ENCODE measurements at regions not wholly inside any gene's neighbourhood (a gene's known extent, or its start where the extent isn't known, plus 50 kb on each side); places are given as distances from the start of the nearest gene placed in this dataset.
"Not testable (repeated sequence)": the region's sequence is repeated elsewhere in the genome, so short reads cannot be mapped to it uniquely, and the experiment has no call there.

DNA sequence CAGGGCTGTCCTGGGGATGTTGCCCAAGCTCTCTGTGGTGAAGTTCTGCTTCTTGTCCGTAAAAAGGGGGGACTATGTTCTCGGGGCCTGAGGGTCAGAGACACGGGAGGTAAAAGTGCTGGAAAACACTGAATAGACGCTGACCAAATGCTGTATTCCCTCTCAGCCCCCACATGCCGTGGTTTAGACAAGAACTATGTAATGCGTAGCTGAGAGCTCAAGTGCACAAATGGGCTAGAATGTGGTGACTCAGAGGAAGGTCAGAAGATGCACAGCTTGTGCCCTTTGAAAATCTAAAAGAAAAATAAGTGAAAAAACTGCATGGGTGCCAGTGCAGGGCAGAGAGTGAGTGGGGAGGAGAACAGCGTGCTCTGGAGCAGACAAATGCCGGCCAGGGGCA is 80.3 kb upstream of the MAP4K4 start:
- Mint-ChIP-seq H3K27ac (no peak overlapping the region), H3K36me3 (peaks cover 0 to 7% of the 10 kb centered on the region in 2 donors), H3K9me3 (peaks cover 0 to under 1% of the 10 kb centered on the region in 2 donors)
- ATAC-seq (no peak), DNase-seq (ENCODE audit: low spot score in 2 of 2) (no peak)

DNA sequence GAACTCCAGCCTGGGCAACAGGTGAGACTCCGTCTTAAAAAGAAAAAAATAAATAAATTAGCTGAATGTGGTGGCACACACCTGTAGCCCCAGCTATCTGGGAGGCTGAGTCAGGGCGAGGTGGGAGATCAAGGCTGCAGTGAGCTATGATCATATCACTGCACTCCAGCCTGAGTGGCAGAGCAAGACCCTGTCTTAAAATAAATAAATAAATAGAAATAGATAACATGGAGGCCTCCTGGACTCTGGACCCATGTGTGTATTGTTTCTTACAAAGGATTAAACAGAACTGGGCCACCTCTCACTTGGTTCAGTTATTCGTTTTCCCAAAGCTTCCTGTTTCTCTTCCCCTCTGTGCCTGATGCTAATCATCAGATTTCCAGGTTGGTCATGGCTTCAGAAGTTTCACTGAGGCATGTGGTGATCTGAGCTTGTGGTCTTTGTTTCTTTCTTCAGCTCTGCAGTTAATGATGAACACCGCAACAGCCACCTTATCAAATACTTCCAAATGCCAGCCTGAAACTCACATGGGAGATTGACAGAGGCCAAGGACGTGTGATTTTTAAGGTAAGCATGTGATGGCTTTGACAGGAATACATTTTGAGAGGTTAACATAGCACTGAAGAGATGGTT is 83.3 kb upstream of the MAP4K4 start:
- ATAC-seq, result no peak
- Mint-ChIP-seq H3K9me3 (peaks cover 0 to 4% of the 10 kb centered on the region in 2 donors), H3K36me3 (no peaks in the 10 kb centered on the region), H3K27ac (no peak overlapping the region)
- DNase-seq (ENCODE audit: low spot score in 2 of 2), result no peak

DNA sequence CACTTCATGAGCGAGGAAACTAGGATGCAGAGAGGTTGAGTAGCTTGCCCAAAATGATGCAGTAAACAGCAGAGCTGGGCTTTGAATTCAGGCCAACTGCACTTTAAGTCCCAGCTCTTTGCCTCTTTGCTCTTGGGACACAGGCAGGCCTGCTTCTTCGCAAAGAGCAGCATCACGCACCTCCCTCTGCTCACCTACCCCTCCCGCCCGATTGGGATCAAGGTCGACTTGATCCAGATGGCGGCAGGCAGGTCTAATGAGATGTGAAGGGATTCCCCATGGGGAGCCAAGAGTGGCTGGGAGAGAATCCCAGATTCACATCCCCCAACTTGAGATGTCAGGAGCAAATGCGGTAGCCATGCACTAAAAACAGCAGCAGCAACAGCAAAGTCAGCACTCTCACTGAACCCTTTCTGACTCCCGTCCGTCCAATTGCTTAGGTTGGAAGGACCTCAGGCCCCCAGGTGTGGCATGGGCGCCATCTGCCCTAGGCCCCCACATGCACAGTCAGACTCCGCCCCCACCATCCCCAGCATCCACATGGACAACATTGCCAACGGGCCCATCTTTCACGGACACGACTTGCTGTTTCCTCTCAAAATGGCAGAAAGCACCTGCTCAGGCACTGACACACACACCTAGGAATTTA is 84.3 kb upstream of the MAP4K4 start:
- Mint-ChIP-seq H3K27ac (no peak overlapping the region), H3K9me3 (peaks cover 0 to 4% of the 10 kb centered on the region in 2 donors), H3K36me3 (peaks cover 6 to 9% of the 10 kb centered on the region in 2 donors)
- ATAC-seq, result no peak
- no peak for DNase-seq (ENCODE audit: low spot score in 2 of 2)

DNA sequence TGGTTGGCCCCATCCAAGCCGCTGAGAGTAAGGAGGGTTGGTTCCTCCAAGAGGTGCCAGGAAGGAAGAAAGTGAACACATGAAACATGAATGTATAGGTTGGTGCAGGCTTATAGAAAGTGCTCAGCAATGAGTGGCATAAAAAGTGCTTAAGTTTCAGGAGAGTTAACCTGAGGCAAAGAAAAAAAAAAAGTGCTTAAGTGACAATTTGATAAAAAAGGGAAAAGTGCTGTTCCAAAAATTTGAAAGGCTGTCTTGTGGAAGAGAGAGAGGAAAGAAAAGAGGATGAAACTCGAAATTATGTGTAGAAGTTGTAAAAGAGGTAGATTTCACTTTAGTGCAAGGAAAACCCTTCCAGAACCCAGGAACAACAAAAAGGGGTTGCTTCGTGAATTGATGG is 85.5 kb upstream of the MAP4K4 start:
- Mint-ChIP-seq H3K9me3 (peaks cover 0 to 4% of the 10 kb centered on the region in 2 donors), H3K36me3 (peaks cover 6 to 11% of the 10 kb centered on the region in 2 donors), H3K27ac (no peak overlapping the region)
- ATAC-seq (no peak), DNase-seq (ENCODE audit: low spot score in 2 of 2) (no peak)

DNA sequence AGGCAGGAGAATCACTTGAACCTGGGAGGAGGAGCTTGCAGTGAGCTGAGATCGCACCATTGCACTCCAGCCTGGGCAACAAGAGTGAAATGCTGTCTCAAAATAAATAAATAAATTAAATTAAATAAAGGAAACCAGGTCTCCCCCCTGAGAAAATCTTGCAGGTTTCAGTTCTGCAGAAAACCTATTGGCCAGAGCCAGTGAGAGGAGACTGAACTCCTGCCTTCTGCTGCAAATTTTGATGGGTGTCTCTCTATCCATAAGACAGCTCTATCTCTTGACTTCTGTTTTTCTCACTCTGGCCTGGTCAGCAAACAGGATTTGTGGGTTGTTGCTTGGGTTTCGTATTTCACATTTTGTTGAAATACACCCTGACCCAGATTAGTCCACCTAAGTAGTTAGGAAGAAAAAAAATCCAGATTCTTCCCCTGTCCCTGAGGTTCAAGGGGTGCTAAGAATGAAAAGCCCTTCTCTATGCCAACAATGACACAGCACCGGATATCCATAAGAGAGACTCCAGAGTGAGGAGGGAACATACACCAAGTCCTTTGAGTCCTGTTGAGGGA is 86.7 kb upstream of the MAP4K4 start:
- H3K9me3 Mint-ChIP-seq, result peaks cover 0 to 4% of the 10 kb centered on the region in 2 donors
- DNase-seq (ENCODE audit: low spot score in 2 of 2), result no peak
- no peak for ATAC-seq
- H3K27ac Mint-ChIP-seq, result no peak overlapping the region
- H3K36me3 Mint-ChIP-seq, result peaks cover 6 to 11% of the 10 kb centered on the region in 2 donors

DNA sequence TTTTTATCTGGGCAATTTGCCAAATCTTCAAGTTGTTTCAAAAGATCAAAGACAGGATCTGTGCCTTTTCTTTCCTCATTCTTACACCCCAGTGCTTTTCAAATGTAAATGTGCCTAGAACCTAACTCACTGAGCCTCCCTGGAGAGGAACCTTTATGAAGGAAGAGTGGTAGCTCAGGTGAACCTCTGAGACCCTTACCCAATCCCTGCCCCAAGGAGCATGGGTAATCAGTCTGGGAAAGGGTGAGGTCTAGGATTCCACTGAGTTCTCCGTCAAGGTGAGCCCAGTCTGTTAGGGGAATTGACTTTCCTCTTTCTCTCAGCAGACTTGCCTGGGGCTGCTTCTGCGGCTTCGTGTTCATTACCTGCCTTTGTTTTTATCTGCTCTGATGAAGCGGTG is 88.1 kb upstream of the MAP4K4 start:
- Mint-ChIP-seq H3K36me3 (peaks cover 6 to 11% of the 10 kb centered on the region in 2 donors), H3K27ac (no peak overlapping the region), H3K9me3 (peaks cover 0 to 4% of the 10 kb centered on the region in 2 donors)
- ATAC-seq (no peak), DNase-seq (ENCODE audit: low spot score in 2 of 2) (no peak)

DNA sequence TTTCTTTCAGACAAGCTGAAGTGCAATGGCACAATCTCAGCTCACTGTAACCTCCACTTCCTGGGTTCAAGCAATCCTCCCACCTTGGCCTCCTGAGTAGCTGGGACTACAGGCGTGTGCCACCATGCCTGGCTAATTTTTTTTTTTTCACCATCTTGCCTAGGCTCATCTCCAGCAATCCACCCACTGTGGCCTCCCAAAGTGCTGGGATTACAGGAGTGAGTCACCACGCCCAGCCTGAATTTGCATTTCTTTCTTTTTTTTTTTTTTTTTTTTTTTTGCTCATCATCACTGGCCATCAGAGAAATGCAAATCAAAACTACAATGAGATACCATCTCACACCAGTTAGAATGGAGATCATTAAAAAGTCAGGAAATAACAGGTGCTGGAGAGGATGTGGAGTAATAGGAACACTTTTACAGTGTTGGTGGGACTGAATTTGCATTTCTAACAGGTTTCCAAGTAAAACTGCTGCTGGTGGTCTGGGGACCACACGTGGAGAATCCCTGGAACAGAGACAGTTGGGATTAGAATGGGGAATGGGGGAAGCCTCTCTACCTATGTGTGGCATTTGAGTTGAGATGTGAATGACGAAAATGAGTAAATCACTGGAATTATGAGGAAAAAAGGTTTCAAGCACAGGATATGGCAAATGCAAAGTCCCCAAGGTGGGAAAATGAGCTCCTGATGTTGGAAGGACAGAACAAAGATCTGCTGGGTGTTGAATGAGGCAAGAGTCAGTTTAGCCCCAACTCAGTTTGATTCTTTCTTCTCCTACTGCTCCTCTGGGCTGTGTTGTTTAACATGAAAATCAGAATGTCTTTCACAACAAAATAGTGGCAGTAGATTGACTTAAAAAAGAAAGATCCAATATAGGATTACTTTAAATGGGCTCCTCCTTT is 88.8 kb upstream of the MAP4K4 start:
- no peak for ATAC-seq
- Mint-ChIP-seq H3K36me3 (peaks cover 6 to 11% of the 10 kb centered on the region in 2 donors), H3K9me3 (peaks cover 0 to 4% of the 10 kb centered on the region in 2 donors), H3K27ac (peak overlapping the region in 1 of 2 donors; percentile 9)
- no peak for DNase-seq (ENCODE audit: low spot score in 2 of 2)

DNA sequence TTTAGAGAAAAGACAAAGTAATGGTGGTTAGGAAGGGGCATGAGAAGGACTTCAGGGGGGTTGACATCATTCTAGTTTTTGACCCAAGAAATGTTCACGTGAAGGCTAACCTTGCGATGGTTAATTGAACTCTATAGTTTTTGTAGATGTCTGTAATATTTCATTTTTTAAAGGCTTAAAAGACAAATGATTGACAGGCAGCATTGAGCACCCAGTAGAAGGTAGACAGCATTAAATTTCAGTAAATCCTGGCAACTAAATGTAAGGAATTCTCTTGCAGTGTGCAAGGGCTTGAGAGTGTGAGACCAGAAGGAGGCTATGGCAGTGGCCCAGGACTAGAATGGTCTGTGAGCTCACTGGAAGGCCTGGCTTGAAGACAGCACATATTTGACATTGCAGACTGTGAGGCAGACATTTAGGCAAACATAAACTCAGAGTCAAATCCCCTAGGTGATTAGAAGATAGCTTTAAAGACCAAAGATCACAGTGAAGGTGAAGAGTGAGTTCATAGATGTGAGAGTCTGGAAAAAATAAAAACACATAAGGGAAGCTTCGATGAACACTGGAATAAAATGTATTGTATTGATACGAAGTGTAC is 100.1 kb upstream of the MAP4K4 start:
- DNase-seq (ENCODE audit: low spot score in 2 of 2), result no peak
- no peak for ATAC-seq
- Mint-ChIP-seq H3K9me3 (peaks cover 0 to 5% of the 10 kb centered on the region in 2 donors), H3K36me3 (no peaks in the 10 kb centered on the region), H3K27ac (no peak overlapping the region)

DNA sequence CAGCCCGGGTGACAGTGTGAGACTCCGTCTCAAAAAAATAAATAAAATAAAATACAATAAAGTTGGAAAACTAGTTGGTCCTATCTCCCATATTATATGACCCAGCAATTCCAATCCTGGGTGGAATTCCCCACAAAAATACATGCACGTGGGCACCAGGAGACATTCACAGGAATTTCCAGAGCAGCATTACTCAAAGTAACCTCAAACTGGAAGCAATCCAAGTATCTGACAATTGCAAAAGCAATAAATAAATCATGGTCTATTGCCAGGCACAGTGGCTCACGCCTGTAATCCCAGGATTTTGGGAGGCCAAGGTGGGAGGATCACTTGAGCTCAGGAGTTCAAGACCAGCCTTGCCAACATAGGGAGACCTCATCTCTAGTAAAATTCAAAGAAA is 101.2 kb upstream of the MAP4K4 start:
- ATAC-seq (no peak), DNase-seq (ENCODE audit: low spot score in 2 of 2) (no peak)
- Mint-ChIP-seq H3K9me3 (peaks cover 0 to 5% of the 10 kb centered on the region in 2 donors), H3K36me3 (no peaks in the 10 kb centered on the region), H3K27ac (no peak overlapping the region)

DNA sequence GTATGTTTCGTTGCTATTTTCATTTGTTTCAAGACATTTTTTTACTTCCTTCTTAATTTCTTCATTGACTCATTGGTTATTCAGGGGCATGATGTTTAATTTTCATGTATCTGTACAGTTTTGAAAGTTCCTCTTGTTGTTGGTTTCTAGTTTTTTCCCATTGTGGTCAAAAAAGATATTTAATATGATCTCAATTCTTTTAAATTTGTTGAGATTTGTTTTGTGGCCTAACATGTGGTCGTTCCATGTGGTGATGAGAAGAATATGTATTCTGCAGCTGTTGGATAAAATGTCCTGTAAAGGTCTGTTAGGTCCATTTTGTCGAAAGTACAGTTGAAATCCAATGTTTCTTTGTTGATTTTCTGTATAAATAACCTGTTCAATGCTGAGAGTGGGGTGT is 110.3 kb upstream of the MAP4K4 start:
- no peak for ATAC-seq
- Mint-ChIP-seq H3K27ac (no peak overlapping the region), H3K9me3 (peaks cover 13 to 18% of the 10 kb centered on the region in 2 donors), H3K36me3 (peaks cover 9 to 16% of the 10 kb centered on the region in 2 donors)
- DNase-seq (ENCODE audit: low spot score in 2 of 2), result no peak

DNA sequence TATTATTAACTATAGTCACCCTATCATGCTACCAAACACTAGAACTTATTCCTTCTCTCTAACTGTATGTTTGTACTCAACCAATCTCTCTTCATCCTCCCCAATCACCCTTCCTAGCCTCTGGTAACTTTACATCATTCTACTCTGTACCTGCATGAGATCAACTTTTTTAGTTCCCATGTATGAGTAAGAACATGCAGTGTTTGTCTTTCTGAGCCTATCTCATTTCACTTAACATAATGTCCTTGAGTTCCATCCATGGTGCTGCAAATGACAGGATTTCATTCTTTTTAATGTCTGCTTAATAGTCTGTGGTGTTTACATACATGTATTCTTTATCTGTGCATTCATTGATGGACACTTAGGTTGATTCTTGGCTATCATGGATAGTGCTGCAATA is 108.9 kb upstream of the RFX8 start:
- no peak overlapping the region for H3K27ac Mint-ChIP-seq
- peaks cover 9 to 20% of the 10 kb centered on the region in 2 donors for H3K9me3 Mint-ChIP-seq
- no peak for ATAC-seq
- DNase-seq (ENCODE audit: low spot score in 2 of 2), result no peak
- H3K36me3 Mint-ChIP-seq, result peaks cover 4 to 13% of the 10 kb centered on the region in 2 donors

DNA sequence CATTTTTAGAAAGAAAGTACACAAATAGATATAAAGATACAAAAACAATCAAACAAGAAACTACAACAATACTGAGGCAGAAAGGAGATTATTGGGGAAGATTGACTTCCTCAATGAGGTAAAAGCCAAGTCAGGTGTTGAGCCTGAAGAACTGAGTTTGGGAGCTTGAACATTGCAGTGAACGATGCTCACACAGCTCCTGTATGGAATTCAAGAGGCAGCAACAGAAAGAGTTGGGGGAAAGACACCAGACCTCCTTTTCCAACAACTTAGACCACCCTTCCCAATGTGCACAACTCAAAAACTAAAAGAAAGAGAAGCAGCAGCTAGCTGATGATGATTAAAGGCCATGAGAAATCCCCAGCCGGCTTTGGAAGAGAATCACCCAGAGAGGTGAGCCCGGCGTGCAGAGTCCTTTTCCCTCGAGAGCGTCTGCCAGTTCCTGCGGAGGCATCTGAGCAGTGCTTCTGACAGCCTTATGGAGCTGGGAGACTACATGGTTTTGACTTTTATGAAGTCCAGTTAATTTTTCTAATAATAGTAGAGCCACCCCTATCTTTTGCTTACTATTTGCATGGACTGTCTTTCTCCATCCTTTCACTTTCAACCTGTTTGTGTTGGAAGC is 106.9 kb upstream of the RFX8 start:
- ATAC-seq, result no peak
- H3K27ac Mint-ChIP-seq, result no peak overlapping the region

DNA sequence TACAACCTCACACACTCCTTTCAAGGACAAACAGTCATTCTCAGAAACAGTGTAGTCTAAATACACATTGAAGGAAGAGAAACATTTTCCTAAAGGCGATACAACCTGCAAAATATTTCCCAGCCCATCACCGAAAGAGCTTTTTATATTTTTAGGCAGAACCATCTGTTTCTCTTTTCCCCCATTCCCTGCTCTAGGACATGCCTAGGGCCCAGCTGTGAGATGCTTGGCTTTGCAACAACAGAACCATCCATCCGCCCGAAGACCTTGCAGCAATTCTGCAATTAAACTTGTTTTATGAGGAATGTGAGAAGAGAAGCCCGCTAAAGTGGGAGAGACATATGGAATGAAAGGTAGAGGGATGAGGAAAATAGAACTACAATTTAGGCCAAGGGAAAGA is 105.6 kb upstream of the RFX8 start:
- peaks cover 7 to 16% of the 10 kb centered on the region in 2 donors for H3K9me3 Mint-ChIP-seq
- ATAC-seq, result no peak
- H3K27ac Mint-ChIP-seq, result no peak overlapping the region
- H3K36me3 Mint-ChIP-seq, result peaks cover 0 to 6% of the 10 kb centered on the region in 2 donors
- DNase-seq (ENCODE audit: low spot score in 2 of 2), result no peak

More for the DNA sequence above, 106.9 kb upstream of the RFX8 start:
- DNase-seq (ENCODE audit: low spot score in 2 of 2), result no peak
- peaks cover 0 to 6% of the 10 kb centered on the region in 2 donors for H3K36me3 Mint-ChIP-seq
- peaks cover 7 to 16% of the 10 kb centered on the region in 2 donors for H3K9me3 Mint-ChIP-seq

DNA sequence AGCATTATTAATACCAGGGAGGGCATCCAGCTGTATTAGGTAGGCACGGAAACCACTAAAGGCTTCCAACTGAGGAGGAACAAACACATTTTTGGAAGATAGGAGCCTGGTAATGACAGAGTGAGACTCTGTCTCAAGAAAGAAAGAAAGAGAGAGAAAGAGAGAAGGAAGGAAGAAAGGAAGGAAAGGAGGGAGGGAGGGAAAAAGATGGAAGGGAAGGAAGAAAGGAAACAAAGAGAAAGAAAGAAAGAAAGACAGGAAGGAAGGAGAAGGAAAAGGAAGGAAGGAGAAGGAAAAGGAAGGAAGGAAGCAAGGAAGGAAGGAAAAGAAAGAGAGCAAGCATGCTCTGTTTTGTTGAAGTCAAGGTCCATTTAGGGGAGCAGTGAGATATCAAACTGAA is 103.8 kb upstream of the RFX8 start:
- H3K27ac Mint-ChIP-seq, result peak overlapping the region in 1 of 2 donors; percentile 9
- peaks cover 4 to 13% of the 10 kb centered on the region in 2 donors for H3K9me3 Mint-ChIP-seq
- ATAC-seq (no peak), DNase-seq (ENCODE audit: low spot score in 2 of 2) (no peak)
- H3K36me3 Mint-ChIP-seq, result peaks cover 0 to 6% of the 10 kb centered on the region in 2 donors

DNA sequence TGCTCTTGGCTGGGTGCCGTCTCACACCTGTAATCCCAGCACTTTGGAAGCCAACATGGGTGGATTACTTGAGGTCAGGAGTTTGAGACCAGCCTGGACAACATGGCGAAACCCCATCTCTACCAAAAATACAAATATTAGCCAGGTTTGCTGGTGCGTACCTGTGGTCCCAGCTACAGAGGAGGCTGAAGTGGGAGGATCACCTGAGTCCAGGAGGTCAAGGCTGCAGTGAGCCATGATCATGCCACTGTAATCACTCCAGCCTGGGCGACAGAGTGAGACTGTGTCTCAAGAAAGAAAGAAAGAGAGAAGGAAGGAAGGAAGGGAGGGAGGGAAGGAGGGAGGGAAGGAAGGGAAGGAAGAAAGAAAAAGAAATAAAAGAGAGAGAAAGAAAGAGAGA is 103.2 kb upstream of the RFX8 start:
- not testable (repeated sequence) for DNase-seq (ENCODE audit: low spot score in 2 of 2); H3K27ac Mint-ChIP-seq
- peaks cover 3 to 11% of the 10 kb centered on the region in 2 donors for H3K9me3 Mint-ChIP-seq

DNA sequence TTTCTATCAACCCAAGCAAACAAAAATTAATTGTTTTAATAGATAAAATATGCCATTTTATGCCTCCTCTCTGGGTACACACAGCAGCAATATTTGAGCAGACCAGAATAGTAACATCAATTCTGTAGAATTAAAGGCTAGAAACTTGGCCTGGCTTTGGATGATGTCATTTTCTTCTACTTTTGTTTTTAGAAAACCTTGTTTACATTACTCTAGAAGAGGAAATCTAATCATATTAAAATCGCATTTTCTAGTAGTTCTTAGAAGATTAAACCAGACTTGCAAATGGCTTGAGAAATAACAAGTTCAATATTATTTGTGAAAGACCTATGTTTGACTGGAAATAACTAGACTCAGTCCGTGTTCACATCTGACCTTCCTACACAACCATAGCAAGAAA is 102.3 kb upstream of the RFX8 start:
- no peak for ATAC-seq
- no peak for DNase-seq (ENCODE audit: low spot score in 2 of 2)
- Mint-ChIP-seq H3K36me3 (peaks cover 4 to 5% of the 10 kb centered on the region in 2 donors), H3K27ac (no peak overlapping the region), H3K9me3 (peaks cover 7 to 15% of the 10 kb centered on the region in 2 donors)

More for the DNA sequence above, 103.2 kb upstream of the RFX8 start:
- not testable (repeated sequence) for H3K36me3 Mint-ChIP-seq, ATAC-seq

Measured in activated naive CD4-positive, alpha-beta T cell treated with anti-CD3 and anti-CD28 coated beads, Interleukin-2, amount 50 U/mL, for 72 hours (primary cell).